ENCODE measurements at regions not wholly inside any gene's neighbourhood (a gene's known extent, or its start where the extent isn't known, plus 50 kb on each side); places are given as distances from the start of the nearest gene placed in this dataset.

DNA sequence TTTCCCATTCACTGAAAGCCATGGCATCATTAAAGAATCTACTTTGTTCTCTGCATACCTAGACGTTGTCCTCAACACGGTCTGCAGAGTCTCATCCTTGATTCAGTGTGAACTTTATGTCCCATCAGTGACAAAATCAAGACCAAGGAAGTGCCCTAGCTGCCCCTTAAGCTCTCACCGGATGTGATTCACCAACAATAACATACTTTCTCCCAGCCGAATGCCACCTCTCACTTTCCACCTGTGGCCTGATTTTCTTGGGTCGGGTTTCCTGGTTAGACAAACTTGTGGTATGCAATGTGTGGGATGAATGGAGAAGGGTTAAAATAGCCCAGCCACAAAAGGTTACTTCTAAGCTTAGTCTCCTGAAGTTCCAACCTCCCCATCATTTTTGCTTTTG, 145.3 kb upstream of the PAPPA start:
- TF ChIP-seq, protein P1, sequence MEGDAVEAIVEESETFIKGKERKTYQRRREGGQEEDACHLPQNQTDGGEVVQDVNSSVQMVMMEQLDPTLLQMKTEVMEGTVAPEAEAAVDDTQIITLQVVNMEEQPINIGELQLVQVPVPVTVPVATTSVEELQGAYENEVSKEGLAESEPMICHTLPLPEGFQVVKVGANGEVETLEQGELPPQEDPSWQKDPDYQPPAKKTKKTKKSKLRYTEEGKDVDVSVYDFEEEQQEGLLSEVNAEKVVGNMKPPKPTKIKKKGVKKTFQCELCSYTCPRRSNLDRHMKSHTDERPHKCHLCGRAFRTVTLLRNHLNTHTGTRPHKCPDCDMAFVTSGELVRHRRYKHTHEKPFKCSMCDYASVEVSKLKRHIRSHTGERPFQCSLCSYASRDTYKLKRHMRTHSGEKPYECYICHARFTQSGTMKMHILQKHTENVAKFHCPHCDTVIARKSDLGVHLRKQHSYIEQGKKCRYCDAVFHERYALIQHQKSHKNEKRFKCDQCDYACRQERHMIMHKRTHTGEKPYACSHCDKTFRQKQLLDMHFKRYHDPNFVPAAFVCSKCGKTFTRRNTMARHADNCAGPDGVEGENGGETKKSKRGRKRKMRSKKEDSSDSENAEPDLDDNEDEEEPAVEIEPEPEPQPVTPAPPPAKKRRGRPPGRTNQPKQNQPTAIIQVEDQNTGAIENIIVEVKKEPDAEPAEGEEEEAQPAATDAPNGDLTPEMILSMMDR (IDR thresholded peaks at IDR 0.05; ENCODE audit: poor library complexity) = no peak
- TF ChIP-seq EZH2phosphoT487 (IDR thresholded peaks at IDR 0.05; ENCODE audit: low read depth, severe bottlenecking, unreplicated experiment) = no peak
